Activated CD4-positive, alpha-beta T cell treated with anti-CD3 and anti-CD28 coated beads, Interleukin-2, Interleukin-6, amounts not matched to agents 100 ng/mL and 50 ng/mL, durations not matched to agents 16 hours and 8 hours (primary cell): ENCODE measurements at regions not wholly inside any gene's neighbourhood (a gene's known extent, or its start where the extent isn't known, plus 50 kb on each side); places are given as distances from the start of the nearest gene placed in this dataset.

Experiments
- DNase-seq: peaks from one replicate; pipeline ENCODE4 v3.0.0-alpha.2; 2020

DNA sequence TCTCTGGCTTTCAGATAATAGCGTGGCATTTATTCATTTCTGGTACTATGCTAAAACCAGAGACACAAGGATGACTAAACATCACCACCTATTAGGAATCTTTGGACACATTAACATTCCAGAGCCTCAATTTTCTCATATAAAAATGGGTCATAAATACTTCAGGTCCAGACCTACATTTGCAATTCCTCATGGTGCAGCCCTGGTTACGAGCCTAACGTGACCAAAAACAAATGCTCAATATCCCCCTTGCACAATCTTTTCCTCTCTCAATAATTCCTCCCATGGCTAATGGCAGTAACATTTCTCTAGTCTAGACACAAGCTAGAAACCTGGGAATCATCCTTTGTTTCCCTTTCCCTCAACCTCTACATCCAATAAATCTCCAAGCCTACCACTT is 112.8 kb upstream of the NABP1 start:
- no peak for DNase-seq

- no peak for DNase-seq
Measured at GRCh38 chr2:191565647-191566198, 112.2 kb upstream of the NABP1 start.

DNA sequence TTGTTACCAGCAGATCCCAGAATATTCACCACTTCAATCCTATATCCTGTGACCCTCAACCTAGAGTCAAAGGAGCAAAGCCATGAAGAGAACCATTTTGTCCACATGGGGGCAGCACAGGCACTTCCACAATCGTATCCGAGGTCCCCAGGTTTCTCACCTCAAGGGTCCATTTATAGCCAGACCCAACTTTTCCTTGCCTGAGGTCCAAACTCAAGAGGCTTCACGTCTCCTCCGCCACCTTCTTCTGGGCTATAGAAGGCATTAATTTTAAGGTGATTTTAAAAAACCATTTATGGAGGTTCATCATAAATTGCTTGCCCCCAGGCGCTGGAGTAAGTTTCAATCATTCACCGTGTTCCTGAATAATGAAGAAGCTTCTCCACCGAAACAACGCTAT is 111.6 kb upstream of the NABP1 start:
- DNase-seq = peak; percentile 75

- no peak for DNase-seq
Measured at GRCh38 chr2:191567206-191567605, 110.7 kb upstream of the NABP1 start.

GRCh38 chr2:191569025-191569424 is 108.9 kb upstream of the NABP1 start:
- DNase-seq = no peak

GRCh38 chr2:191571163-191571769 is 106.7 kb upstream of the NABP1 start:
- peak; percentile 54 for DNase-seq

DNA sequence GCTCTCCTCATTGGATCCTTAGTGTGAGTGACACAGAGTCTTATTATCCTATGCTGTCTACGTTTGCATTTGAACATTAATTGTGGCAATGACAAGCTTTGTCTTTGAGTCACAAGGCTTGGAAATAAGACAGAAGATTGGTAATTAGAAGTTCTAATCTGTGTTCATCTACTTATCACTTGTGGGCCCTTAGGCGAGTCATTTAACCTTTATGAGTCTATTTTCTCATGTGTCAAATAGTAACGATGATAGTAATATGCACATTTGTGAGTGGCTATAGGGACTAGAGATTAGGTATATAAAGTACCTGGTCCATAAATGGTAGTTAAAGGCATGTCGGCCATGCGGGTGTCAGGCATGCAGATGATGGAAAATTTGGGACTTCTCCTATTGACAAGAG is 105.6 kb upstream of the NABP1 start:
- peak; percentile 11 for DNase-seq

DNA sequence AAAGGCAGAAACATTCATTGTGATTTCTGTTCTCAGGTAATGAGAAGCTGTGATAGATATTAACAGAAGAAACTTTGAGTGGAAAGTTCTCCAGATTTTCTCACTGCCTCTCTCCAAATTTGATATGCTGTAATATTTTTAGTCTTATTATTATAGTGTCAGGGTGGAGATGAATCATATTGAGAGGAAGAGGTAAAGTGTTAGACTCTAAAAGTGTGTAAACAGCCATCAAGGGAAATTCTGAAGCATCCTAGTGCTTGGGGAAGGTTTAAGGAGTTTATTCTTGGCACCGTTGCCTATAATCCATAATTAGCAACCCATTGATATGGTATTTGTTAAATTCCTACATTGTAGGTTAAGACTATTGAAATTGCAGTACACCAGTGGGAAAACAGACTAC is 104.7 kb upstream of the NABP1 start:
- DNase-seq = peak; percentile 31

GRCh38 chr2:191574232-191574631 is 103.7 kb upstream of the NABP1 start:
- DNase-seq = no peak

GRCh38 chr2:191577605-191578004 is 100.3 kb upstream of the NABP1 start:
- no peak for DNase-seq

- no peak for DNase-seq
Measured at GRCh38 chr2:191578031-191578430, 99.9 kb upstream of the NABP1 start.

GRCh38 chr2:191580581-191580980 is 97.4 kb upstream of the NABP1 start:
- no peak for DNase-seq

DNA sequence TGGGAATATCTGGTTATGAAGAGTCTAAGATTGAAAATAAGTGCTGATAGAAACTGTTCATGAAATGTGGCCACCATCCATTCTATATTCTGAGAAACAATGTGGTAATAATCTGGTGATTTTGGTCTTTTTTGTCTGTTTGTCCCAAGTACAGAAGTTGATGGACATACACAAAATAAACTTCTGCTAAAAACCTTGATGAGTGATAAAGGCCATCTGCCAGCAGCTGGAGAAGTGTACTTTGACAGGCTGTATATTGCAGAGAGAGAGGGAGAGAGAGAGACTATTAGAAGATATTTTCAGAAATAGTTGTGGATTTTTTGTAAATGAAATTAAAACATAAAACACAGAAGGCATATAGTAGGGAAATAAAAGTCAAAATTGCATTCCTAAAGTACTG is 96.9 kb upstream of the NABP1 start:
- no peak for DNase-seq

DNA sequence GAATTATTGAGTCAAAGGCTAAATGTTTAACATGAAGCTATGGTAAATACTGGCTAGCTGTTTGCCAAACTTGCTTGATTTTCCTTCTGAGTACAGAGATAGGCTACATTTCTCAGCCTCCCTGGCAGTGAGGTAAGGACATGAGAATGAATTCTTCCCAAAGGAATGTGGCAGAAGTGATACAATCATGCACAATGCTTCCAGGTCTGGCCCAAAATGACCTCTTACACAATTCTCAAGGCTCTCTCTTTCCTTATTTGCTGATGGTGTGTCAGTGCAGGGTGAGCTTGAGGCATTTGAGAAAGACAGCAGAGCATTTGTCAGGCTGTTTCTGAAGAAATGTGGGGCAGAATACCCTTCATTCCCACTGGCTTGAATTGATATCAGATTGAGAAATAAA is 95.6 kb upstream of the NABP1 start:
- no peak for DNase-seq

- no peak for DNase-seq
Measured at GRCh38 chr2:191591025-191591424, 86.9 kb upstream of the NABP1 start.

DNA sequence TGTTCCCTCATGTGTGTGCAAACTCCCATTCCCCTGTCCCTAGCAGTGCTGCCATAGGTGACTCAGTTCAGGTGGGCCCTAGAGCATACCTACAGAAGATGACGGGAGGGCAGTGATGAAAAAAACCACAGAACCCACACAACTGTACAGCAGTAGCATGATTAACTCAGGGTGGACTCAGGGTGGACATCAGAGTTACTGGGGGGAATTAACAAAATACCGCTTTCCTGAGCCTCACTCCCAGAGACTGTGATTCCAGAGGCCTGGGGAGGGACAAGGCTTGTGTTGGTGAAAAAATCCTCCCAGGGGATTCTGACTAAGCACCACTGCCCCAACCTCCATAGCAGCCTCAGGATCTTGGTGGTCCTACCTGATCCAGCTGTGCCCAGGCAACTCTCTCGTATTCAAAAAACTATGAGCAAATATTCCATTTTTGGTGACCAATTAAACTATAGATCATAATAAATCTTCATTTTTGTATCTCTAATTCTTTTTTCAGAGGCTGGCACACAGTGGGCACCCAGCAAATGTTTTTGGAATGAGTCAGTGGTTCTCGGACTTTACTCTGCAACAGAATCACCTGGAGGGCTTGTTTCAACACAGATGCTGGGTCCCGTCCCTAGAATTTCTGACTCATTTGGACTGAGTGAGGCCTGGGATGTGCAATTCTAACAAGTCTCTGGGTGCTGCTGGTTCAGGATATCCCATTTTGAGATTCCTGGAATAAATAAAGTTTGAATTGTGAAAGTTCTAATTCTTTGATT is 84.1 kb upstream of the NABP1 start:
- DNase-seq = no peak

DNA sequence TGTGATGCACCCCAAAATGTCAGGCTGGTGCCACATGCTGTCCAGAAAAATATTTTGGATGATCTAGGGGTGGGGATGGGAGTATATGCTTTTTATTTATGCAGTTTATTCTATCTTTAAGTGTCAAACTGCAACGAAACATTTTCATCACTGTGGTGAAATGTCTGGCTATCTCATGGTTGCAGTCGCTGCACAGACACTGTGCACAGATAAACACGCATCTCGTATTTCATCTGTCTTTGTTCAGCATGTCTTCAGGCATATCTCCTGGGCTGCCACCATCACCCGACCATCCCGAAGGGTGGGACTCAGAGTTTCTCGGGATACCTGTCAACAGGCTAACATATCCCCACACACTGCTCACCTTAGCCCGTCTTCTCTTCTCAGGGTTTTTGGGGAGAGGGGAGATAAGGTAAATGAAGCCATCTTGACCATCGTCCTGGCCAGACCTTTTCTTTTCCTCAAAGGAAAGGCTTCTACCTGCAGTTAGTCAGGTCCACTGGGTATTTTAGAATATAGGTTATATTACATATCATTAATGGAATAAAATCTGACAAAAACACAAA is 80.7 kb upstream of the NABP1 start:
- no peak for DNase-seq

GRCh38 chr2:191598296-191598695 is 79.6 kb upstream of the NABP1 start:
- DNase-seq = no peak

- no peak for DNase-seq
Measured at GRCh38 chr2:191601060-191601459, 76.9 kb upstream of the NABP1 start.

DNA sequence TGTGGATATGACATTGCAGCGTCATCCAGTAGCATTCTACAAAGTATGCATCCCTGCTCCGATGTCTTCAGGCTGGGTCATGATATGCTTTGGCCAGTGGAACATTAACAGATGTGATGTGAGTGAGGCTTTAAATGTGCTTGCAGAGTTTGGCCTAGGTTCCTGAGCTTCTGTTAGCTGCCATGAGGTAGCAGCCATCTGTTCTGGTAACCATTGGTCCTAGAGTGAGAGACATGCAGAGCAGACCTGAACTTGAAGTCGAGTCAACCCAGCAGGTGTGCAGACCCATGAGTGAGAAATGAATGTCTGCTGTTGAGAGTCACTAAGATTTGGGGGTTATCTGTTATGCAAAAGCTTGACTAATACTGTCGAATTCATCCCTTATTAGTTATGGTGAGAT is 73.8 kb upstream of the NABP1 start:
- no peak for DNase-seq

- DNase-seq = no peak
Measured at GRCh38 chr2:191607096-191607495, 70.8 kb upstream of the NABP1 start.

DNA sequence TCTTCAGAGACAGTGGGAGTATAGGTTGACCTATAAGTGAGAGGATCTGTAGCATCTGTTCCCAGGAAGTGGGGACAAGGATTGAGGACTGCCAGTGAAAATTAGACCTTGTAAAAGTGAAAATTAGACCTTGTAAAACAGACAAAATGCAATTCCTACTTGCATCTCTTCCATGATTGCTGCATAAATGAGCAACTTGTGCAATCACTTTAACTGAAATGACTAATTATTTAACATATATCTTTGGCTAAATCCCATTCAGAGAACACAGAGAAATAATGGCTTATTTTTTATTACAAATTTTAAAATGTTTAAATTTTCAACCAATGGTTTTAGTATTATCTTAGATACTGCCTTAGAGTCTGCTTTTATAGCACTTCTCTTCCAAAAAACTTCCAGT is 67.2 kb upstream of the NABP1 start:
- no peak for DNase-seq

DNA sequence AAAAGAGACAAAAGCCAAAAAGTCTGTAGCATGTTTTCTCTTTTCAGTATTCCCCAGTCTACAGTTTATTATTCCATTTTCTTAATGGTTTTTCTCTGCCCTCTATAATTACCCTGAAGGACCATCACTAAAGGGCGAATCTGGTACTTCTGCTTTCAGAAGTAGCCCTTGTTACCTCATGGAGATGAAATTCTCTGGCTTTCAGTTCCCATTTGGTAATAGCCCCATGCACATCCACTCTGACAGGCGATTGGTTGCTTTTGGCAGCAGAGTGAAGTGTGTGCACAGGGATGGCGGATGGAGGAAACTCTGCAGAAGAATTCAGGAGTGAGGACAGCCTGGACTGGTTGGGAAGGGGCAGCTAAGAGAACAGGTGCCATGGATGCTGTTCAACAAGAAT is 66.3 kb upstream of the NABP1 start:
- no peak for DNase-seq

DNA sequence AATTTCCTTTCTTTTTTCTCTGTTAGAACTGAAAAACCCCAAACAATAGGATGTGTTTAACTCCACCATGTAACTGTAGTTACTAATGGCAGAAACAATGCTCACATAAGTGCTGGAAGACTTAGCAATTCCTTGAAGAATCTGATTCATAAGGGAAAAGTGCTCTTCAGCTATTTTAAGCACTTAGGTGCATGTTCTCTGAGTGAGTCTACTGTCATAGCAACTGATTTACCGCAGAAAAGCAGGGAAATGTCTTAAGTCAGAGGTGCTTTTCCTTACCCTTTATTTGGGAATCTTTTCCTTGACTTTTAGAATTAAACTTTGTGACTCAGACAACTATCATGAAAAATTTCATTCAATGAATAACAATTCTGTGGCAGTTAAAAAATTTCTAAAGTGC is 65.4 kb upstream of the NABP1 start:
- DNase-seq = no peak
